ENCODE measurements at regions not wholly inside any gene's neighbourhood (a gene's known extent, or its start where the extent isn't known, plus 50 kb on each side); places are given as distances from the start of the nearest gene placed in this dataset.
A peak's percentile ranks its signal among the peaks of the same experiment; 100 is the strongest.
"Not testable (repeated sequence)": the region's sequence is repeated elsewhere in the genome, so short reads cannot be mapped to it uniquely, and the experiment has no call there.

DNA sequence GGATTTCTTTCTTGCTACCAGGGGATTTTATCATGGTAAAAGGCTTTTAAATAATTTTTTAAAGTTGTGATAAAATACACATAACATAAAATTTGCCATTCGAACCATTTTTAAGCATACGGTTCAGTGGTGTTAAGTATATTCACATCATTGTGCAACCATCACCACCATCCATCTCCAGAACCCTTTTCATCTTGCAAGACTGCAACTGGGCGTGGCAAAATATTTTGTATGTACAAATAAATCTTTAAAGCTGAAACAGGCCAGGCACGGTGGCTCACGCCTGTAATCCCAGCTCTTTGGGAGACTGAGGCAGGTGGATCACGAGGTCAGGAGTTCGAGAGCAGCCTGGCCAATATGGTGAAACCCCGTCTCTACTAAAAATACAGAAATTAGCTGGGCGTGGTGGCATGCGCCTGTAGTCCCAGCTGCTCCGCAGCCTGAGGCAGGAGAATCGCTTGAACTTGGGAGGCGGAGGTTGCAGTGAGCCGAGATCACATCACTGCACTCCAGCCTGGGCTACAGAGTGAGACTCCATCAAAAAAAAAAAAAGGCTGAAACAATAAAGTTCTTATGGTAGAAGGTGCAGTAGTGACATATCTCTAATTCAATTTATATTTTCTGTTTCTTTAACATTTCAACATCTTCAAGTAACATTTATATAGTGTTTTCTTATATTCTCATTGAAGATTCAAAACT is 138.6 kb downstream of the SOX4 start:
- not testable (repeated sequence) for TF ChIP-seq ZBTB7A, CREB1, REST (IDR thresholded peaks at IDR 0.05; ENCODE audit: low read depth)
- TF ChIP-seq CEBPB (IDR thresholded peaks at IDR 0.05) = peak; percentile 38; the same call in 1 of the 2 replicates
